Sciatic nerve (tissue), 2 donors: ENCODE measurements at regions not wholly inside any gene's neighbourhood (a gene's known extent, or its start where the extent isn't known, plus 50 kb on each side); places are given as distances from the start of the nearest gene placed in this dataset.
"Not testable (repeated sequence)": the region's sequence is repeated elsewhere in the genome, so short reads cannot be mapped to it uniquely, and the experiment has no call there.

Experiments
- ATAC-seq: fragments of 200-7000 bp; cut with Tn5 transposase; one replicate; pipeline ENCODE4 v1.9.1; 2020; ENCODE audit warnings: mild to moderate bottlenecking, moderate library complexity
- DNase-seq: peaks from one replicate; pipeline ENCODE4 v3.0.0-alpha.2; 2020; ENCODE audit warnings: low spot score
- intact Hi-C: fragments of 100-400 bp; cut with DNase I; formaldehyde crosslinking; loops from one replicate; pipeline ENCODE4 v1.14.2; 2022
- donor health status: DM: no; HTN: no; CAD: no.
- donor health status: DM: no; HTN: no; CAD: no.

GRCh38 chr4:144357975-144358374 is 217.5 kb upstream of the GYPA start:
- ATAC-seq (no peak), DNase-seq (no peak)
- intact Hi-C loops: no loop called here

DNA sequence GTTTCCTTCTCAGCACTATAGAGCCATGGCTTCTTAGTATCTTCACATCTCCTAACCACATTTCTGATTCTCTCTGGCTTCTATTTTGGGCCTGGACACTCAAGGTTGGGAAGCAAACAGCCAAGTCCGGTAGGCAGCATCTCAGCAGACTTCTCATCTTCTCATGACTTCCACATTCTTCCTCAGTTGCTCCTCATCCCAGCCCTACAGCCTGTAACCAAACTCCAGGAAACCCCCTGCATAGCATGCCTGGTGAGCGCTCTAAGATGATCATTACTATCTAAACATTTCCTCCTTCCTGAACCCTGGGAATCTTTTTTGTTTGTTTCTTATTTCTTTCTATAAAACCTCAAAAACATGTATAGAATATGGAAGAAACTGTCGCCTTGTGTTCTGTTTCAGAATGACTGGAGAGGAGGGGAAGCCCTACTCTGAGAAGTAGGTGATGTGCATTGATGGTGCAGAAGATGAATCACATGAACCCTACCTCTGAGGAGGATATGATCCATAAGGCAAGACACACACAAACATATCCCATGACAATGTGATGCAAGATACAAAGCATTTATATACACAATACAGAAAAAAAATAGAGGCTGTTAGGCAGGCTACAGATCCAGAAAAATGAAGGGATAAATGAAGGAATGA is 219.8 kb upstream of the GYPA start:
- DNase-seq (no peak), ATAC-seq (no peak)
- intact Hi-C loops: no loop called here

GRCh38 chr4:144362366-144362765 is 221.8 kb upstream of the GYPA start:
- intact Hi-C loops: no loop called here
- DNase-seq (no peak), ATAC-seq (no peak)

DNA sequence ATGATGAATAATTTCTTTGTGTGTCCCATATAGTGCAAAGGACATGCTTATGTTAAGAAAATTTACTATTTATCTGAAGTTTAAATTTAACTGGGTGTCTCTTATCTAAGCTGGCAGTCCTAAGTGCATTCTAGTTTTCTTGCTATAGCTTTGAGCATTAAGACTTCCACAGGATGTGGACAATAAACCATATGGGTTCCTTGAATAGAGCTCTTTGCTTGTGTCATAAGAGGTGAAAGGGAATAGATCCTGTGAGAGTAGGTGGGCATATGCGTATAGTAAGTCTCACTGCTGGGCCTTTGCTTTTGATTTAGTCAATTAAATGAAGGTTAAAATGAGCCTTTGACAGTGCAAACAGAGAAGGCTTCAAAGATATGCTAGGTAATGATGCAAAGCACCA is 223.4 kb upstream of the GYPA start:
- ATAC-seq (no peak), DNase-seq (no peak)
- intact Hi-C loops: no loop called here

GRCh38 chr4:144366425-144366824 is 225.9 kb upstream of the GYPA start:
- ATAC-seq (peak; percentile 93), DNase-seq (no peak)
- intact Hi-C loops: no loop called here

DNA sequence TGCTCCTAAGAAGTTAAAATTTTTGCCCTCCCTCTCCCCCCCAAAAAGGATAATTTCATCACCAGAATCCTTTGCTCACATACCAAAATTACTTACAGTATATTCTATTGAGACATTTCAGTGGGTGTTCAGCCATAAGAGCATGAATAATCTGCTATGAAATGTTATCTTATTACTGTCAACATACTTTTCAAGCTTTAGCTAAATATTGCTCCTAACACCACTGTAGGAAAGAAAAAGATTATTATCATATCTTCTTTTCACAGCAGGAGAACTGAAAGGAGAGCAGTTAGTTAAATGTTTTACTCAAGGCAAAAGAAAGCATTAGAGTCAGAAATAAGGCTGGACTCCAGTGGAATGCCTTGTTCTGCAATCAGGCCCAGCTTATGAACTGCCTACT is 231.0 kb upstream of the GYPA start:
- intact Hi-C loops: no loop called here
- DNase-seq: no peak
- ATAC-seq: no peak

- ATAC-seq (no peak), DNase-seq (no peak)
- intact Hi-C loops: no loop called here
Observed at GRCh38 chr4:144374065-144374464, 233.5 kb upstream of the GYPA start.

DNA sequence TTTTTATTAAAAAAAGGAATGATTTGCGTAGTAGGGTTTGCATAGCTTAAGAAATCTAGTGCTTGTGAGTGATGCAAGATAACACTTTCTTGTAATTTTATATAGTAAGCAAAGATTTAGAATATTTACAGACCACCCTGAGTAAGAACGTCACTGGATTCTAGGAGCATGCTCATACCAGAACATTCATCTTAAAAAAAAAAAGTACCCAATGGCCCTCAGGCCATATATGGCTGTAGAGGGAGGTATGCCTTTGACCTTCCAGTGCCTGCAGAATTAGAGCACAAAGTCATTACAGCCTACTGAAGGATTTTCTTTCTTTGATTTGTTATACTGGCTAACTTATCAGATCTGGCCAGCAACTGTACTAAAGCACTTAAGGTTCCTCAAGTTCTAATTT is 236.3 kb upstream of the GYPA start:
- ATAC-seq: no peak
- no peak for DNase-seq
- intact Hi-C loops: no loop called here

- ATAC-seq (no peak), DNase-seq (no peak)
- intact Hi-C loops: no loop called here
Observed at GRCh38 chr4:144384408-144384807, 243.9 kb upstream of the GYPA start.

DNA sequence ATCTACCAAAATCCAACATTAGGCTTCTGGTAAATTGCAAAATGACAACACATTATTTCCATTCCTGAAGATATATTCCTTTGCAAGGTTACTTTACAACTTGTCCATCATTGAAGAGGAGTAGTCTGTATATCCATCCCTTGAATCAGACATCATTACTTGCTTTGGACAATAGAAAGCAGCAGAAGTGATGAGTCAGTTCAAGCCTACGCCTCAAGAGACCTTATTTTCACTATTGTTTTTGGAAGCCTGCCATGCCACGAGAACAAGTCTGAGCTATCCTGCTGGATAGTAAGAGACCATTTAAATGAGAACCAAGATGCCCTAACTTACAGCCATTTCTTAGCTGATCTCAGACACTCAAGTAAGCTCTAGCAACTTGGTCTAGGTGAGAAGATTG is 246.0 kb upstream of the HHIP start:
- ATAC-seq (peak; percentile 81), DNase-seq (no peak)

GRCh38 chr4:144402176-144402575 is 243.8 kb upstream of the HHIP start:
- ATAC-seq (no peak), DNase-seq (no peak)
- intact Hi-C loops: no loop called here

More for the DNA sequence above, 246.0 kb upstream of the HHIP start:
- intact Hi-C loops: no loop called here

GRCh38 chr4:144402999-144403398 is 243.0 kb upstream of the HHIP start:
- intact Hi-C loops: no loop called here
- no peak for DNase-seq
- ATAC-seq: no peak

DNA sequence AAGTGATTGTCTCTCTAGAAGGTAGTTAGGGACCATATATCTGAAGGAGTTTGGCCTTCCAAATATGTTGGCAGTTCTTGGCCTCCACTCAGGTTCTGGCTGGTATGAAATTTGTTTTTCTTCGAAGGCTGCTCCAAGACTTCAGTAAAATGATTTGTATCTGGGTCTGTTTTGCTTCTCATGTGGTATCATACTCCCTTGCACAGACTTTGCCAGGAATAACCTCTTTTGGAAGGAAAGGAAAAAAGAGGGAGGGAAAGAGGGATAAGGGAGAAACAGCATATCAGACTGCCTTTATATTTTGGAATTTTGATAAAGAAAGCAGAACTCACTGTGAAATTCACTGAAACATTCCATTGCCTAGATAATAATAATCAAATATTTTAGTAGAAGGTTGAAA is 242.1 kb upstream of the HHIP start:
- intact Hi-C loops: no loop called here
- DNase-seq: no peak
- ATAC-seq: no peak

DNA sequence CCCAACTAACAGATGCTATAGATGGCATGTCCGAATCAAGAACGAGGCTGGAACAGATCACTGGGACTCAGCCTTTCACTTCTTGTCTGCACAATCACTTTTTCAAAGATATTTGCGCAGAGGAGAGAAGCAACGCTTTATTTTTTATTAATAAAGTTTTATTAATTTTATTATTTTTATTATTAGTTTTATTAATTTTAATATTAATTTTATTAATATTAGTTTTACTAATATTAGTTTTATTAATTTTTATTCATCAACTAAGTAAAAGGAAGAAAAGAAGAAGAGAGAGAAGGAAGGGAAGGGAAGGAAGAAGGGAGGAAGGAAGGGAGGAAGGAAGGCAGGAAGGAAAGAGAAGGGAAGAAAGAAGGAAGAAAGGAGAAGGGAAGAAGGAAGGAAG is 236.4 kb upstream of the HHIP start:
- intact Hi-C loops: no loop called here
- ATAC-seq: no peak
- no peak for DNase-seq

DNA sequence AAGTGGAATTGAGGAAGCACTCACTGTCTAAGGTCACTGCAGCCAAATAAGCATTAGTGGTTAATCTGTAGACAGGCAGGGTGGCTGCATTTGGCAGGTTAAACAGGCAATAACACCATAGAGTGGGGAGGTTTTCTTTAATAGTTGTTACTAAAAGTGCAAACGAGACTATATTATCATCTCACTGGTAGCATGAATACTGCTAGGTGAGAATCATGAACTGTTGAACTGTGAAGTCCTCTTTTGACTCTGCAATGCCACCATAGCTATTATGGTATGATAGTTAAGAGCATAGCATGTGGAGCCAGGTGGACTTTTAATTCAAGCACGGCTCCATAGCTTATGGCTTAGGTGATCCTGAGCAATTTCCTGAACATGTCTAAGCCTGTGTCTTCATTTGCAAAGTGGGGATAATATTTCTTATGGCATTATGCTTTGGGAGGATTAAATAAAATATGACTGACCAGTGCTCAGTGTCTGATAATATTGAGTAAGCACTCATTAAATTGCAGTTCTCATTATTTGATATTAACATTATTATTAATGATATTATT is 235.6 kb upstream of the HHIP start:
- intact Hi-C loops: no loop called here
- DNase-seq (no peak), ATAC-seq (no peak)

GRCh38 chr4:144411119-144411518 is 234.8 kb upstream of the HHIP start:
- intact Hi-C loops: no loop called here
- ATAC-seq (no peak), DNase-seq (no peak)

- no peak for ATAC-seq
- no peak for DNase-seq
- intact Hi-C loops: no loop called here
Observed at GRCh38 chr4:144411700-144412099, 234.3 kb upstream of the HHIP start.

DNA sequence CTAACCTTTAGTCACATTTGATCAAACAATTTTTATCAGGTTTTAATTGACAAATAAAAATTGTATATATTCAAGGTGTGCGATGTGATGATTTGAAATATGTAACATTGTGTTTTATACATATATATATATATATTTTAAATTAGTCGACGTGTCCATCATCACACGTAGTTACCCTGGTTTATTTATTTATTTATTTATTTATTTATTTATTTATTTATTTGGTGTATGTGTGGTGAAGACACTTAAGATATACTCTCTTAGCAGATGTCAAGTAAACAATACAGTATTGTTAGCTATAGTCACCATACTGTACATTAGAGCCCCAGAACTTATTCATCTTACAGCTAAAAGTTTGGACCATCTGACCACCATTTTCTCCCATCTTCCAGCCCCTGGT is 224.9 kb upstream of the HHIP start:
- intact Hi-C loops: no loop called here
- DNase-seq: no peak
- ATAC-seq: no peak

- DNase-seq (no peak), ATAC-seq (no peak)
- intact Hi-C loops: no loop called here
Observed at GRCh38 chr4:144421839-144422565, 224.0 kb upstream of the HHIP start.

DNA sequence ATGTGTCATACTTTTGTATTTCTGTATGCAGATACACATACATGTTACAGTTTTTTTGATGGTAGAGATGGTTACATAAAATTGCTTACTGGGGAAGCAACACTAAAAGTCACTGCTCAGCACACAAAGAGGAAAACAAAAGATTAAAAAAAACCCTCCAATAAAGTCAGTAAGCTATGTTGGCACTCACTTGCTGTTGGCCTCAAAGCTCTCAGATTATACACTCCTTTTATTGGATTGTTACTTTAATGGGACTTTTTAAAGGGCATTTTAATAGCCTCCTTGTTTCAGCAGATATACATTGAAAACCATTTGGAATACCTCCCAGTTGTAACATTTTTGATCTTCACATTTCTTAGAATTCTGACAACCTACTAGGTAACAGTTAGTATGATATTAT is 222.0 kb upstream of the HHIP start:
- ATAC-seq: no peak
- intact Hi-C loops: no loop called here
- DNase-seq: no peak

GRCh38 chr4:144426023-144426422 is 219.9 kb upstream of the HHIP start:
- DNase-seq, intact Hi-C loops, ATAC-seq: not testable (repeated sequence)
